Neural progenitor cell (in vitro differentiated cells): ENCODE measurements at regions not wholly inside any gene's neighbourhood (a gene's known extent, or its start where the extent isn't known, plus 50 kb on each side); places are given as distances from the start of the nearest gene placed in this dataset.

Source experiments
- DNase-seq: peaks from one replicate; pipeline ENCODE4 v3.0.0-alpha.2; 2016; ENCODE audit warnings: low spot score
- H2AFZ ChIP-seq: fragments of 200-600 bp; sonication (generic); replicated peaks from 2 replicates; pipeline ENCODE4 v1.6.1; 2016; ENCODE audit warnings: antibody characterized with exemption
- H3F3A ChIP-seq: fragments of 200-600 bp; sonication (generic); 2 replicates; pipeline ENCODE4 v1.6.1; 2016; ENCODE audit warnings: antibody characterized with exemption, low read depth
- H3K27ac ChIP-seq: fragments of 200-600 bp; sonication (generic); 2 replicates; pipeline ENCODE4 v1.5.1; 2016; ENCODE audit warnings: mild to moderate bottlenecking
- H3K27me3 ChIP-seq: fragments of 200-600 bp; sonication (generic); 2 replicates; pipeline ENCODE4 v1.6.1; 2016; ENCODE audit warnings: mild to moderate bottlenecking, moderate library complexity
- H3K36me3 ChIP-seq: fragments of 200-600 bp; sonication (generic); 2 replicates; pipeline ENCODE4 v1.5.1; 2016
- H3K4me1 ChIP-seq: fragments of 200-600 bp; sonication (generic); 2 replicates; pipeline ENCODE4 v1.6.1; 2016; ENCODE audit warnings: mixed run types
- H3K4me2 ChIP-seq: fragments of 200-600 bp; sonication (generic); 2 replicates; pipeline ENCODE4 v1.6.1; 2016
- H3K4me3 ChIP-seq: fragments of 200-600 bp; sonication (generic); 2 replicates; pipeline ENCODE4 v1.5.1; 2016
- H3K79me2 ChIP-seq: fragments of 200-600 bp; sonication (generic); 2 replicates; pipeline ENCODE4 v1.6.1; 2016; ENCODE audit warnings: low read depth
- H3K9ac ChIP-seq: fragments of 200-600 bp; sonication (generic); 2 replicates; pipeline ENCODE4 v1.6.1; 2016
- H3K9me3 ChIP-seq: fragments of 200-600 bp; sonication (generic); 2 replicates; pipeline ENCODE4 v1.5.1; 2016; ENCODE audit warnings: low read depth
- H4K20me1 ChIP-seq: fragments of 200-600 bp; sonication (generic); 2 replicates; pipeline ENCODE4 v1.6.1; 2016; ENCODE audit warnings: low read depth
- H3K27ac Mint-ChIP-seq: 3 replicates; pipeline ENCODE4 v1.8.0; 2021; ENCODE audit warnings: mixed read lengths
- H3K27me3 Mint-ChIP-seq: 2 replicates; pipeline ENCODE4 v1.8.0; 2022; ENCODE audit warnings: low read depth, mild to moderate bottlenecking, inconsistent platforms, moderate library complexity, mixed read lengths; ENCODE audit not compliant: insufficient read depth
- H3K36me3 Mint-ChIP-seq: 3 replicates; pipeline ENCODE4 v1.8.0; 2021; ENCODE audit warnings: mixed read lengths
- H3K4me1 Mint-ChIP-seq: 3 replicates; pipeline ENCODE4 v1.8.0; 2021; ENCODE audit warnings: mixed read lengths
- H3K4me3 Mint-ChIP-seq: 3 replicates; pipeline ENCODE4 v1.8.0; 2021; ENCODE audit warnings: mild to moderate bottlenecking, moderate library complexity, mixed read lengths
- H3K9me3 Mint-ChIP-seq: 3 replicates; pipeline ENCODE4 v1.8.0; 2020; ENCODE audit warnings: mixed read lengths
- CTCF ChIP-seq: fragments of 200-600 bp; sonication (generic); IDR thresholded peaks from 2 replicates; pipeline ENCODE4 v1.5.1; 2017; ENCODE audit warnings: antibody characterized with exemption, mild to moderate bottlenecking
- EZH2 ChIP-seq: fragments of 200-600 bp; sonication (generic); IDR thresholded peaks from 2 replicates; pipeline ENCODE4 v1.6.1; 2017; ENCODE audit warnings: antibody characterized with exemption, mild to moderate bottlenecking, moderate library complexity
- EZH2phosphoT487 ChIP-seq: fragments of 200-600 bp; sonication (generic); IDR thresholded peaks from 2 replicates; pipeline ENCODE4 v1.6.1; 2017; ENCODE audit warnings: antibody characterized with exemption

GRCh38 chr1:79874289-79874688 is 867.8 kb upstream of the ADGRL4 start:
- H3K27me3 Mint-ChIP-seq, result no peaks in the 10 kb centered on the region
- Histone ChIP-seq H3K9me3 (peaks cover 5% of the 10 kb centered on the region), H3K4me2 (no peak overlapping the region), H3K79me2 (no peaks in the 10 kb centered on the region), H3K27me3 (no peaks in the 10 kb centered on the region), H3F3A (no peaks in the 10 kb centered on the region), H4K20me1 (no peaks in the 10 kb centered on the region), H3K27ac (no peak overlapping the region), H2AFZ (no peak overlapping the region), H3K4me3 (no peak overlapping the region), H3K9ac (no peak overlapping the region), H3K36me3 (no peaks in the 10 kb centered on the region), H3K4me1 (no peaks in the 10 kb centered on the region)
- TF ChIP-seq EZH2 (no peak), CTCF (no peak), EZH2phosphoT487 (no peak)
- H3K27ac Mint-ChIP-seq, result no peak overlapping the region
- no peak for DNase-seq
- peaks cover 8% of the 10 kb centered on the region for H3K9me3 Mint-ChIP-seq
- no peaks in the 10 kb centered on the region for H3K36me3 Mint-ChIP-seq
- peaks cover 4% of the 10 kb centered on the region for H3K4me1 Mint-ChIP-seq
- H3K4me3 Mint-ChIP-seq, result no peak overlapping the region

GRCh38 chr1:79859212-79859948 is 852.9 kb upstream of the ADGRL4 start:
- no peak overlapping the region for H2AFZ ChIP-seq
- H3K4me2 ChIP-seq, result no peak overlapping the region
- H3K79me2 ChIP-seq, result no peaks in the 10 kb centered on the region
- H3F3A ChIP-seq, result no peaks in the 10 kb centered on the region
- Mint-ChIP-seq H3K4me1 (peaks cover under 1% of the 10 kb centered on the region), H3K9me3 (peaks cover 9% of the 10 kb centered on the region), H3K27ac (no peak overlapping the region), H3K4me3 (no peak overlapping the region), H3K27me3 (no peaks in the 10 kb centered on the region), H3K36me3 (no peaks in the 10 kb centered on the region)
- H4K20me1 ChIP-seq, result no peaks in the 10 kb centered on the region
- H3K4me3 ChIP-seq, result no peak overlapping the region
- no peak for DNase-seq
- H3K36me3 ChIP-seq, result no peaks in the 10 kb centered on the region
- no peak overlapping the region for H3K9ac ChIP-seq
- H3K27ac ChIP-seq, result no peak overlapping the region
- no peaks in the 10 kb centered on the region for H3K4me1 ChIP-seq
- TF ChIP-seq CTCF, result no peak
- no peak for TF ChIP-seq EZH2phosphoT487
- TF ChIP-seq EZH2, result no peak
- H3K9me3 ChIP-seq, result no peaks in the 10 kb centered on the region
- H3K27me3 ChIP-seq, result no peaks in the 10 kb centered on the region

- peak; percentile 18 for DNase-seq
- H3K27me3 Mint-ChIP-seq, result no peaks in the 10 kb centered on the region
These were observed 845.5 kb upstream of the ADGRL4 start for GRCh38 chr1:79852004-79852403.

More at GRCh38 chr1:79852004-79852403, 845.5 kb upstream of the ADGRL4 start:
- H3K36me3 Mint-ChIP-seq, result no peaks in the 10 kb centered on the region
- no peak for TF ChIP-seq EZH2phosphoT487
- no peak for TF ChIP-seq EZH2
- peak; percentile 55 for TF ChIP-seq CTCF
- Histone ChIP-seq H3K36me3 (no peaks in the 10 kb centered on the region), H3K4me1 (peaks cover 19% of the 10 kb centered on the region), H3K4me3 (no peak overlapping the region), H2AFZ (no peak overlapping the region), H3K9me3 (no peaks in the 10 kb centered on the region), H3F3A (no peaks in the 10 kb centered on the region), H3K4me2 (no peak overlapping the region), H3K27me3 (no peaks in the 10 kb centered on the region), H4K20me1 (no peaks in the 10 kb centered on the region), H3K27ac (no peak overlapping the region), H3K9ac (no peak overlapping the region), H3K79me2 (no peaks in the 10 kb centered on the region)
- no peak overlapping the region for H3K27ac Mint-ChIP-seq
- peaks cover 23% of the 10 kb centered on the region for H3K4me1 Mint-ChIP-seq
- H3K9me3 Mint-ChIP-seq, result no peaks in the 10 kb centered on the region
- no peak overlapping the region for H3K4me3 Mint-ChIP-seq
